BLaER1 (cell line): ENCODE measurements at regions not wholly inside any gene's neighbourhood (a gene's known extent, or its start where the extent isn't known, plus 50 kb on each side); places are given as distances from the start of the nearest gene placed in this dataset.

Source experiments
- H3K27ac ChIP-seq: shearing (Covaris generic); formaldehyde crosslinking; 2 replicates; pipeline ENCODE4 v1.8.1; 2022
- H3K27me3 ChIP-seq: shearing (Covaris generic); formaldehyde crosslinking; 2 replicates; pipeline ENCODE4 v1.8.1; 2022
- H3K36me3 ChIP-seq: shearing (Covaris generic); formaldehyde crosslinking; 2 replicates; pipeline ENCODE4 v1.8.1; 2022
- H3K4me1 ChIP-seq: shearing (Covaris generic); formaldehyde crosslinking; 2 replicates; pipeline ENCODE4 v1.8.1; 2022
- H3K4me2 ChIP-seq: shearing (Covaris generic); formaldehyde crosslinking; 2 replicates; pipeline ENCODE4 v1.8.1; 2022
- H3K4me3 ChIP-seq: shearing (Covaris generic); formaldehyde crosslinking; 2 replicates; pipeline ENCODE4 v1.8.1; 2022
- H3K9ac ChIP-seq: shearing (Covaris generic); formaldehyde crosslinking; 2 replicates; pipeline ENCODE4 v1.8.1; 2022
- H3K9me3 ChIP-seq: shearing (Covaris generic); formaldehyde crosslinking; 2 replicates; pipeline ENCODE4 v1.8.1; 2022
- H4K20me1 ChIP-seq: shearing (Covaris generic); formaldehyde crosslinking; 2 replicates; pipeline ENCODE4 v1.8.1; 2022
- Cebpa-rat ChIP-seq: shearing (Covaris generic); IDR thresholded peaks from 2 replicates; pipeline ENCODE4 v1.8.1; 2022

GRCh38 chr2:240362216-240362755 lies 73.2 kb upstream of the GPC1 start:
- Histone ChIP-seq H3K4me1 (peaks cover 55% of the 10 kb centered on the region), H3K9me3 (peaks cover 29% of the 10 kb centered on the region), H3K27ac (0 out of 2 replicates have a peak overlapping the region, but pooled peaks have one; percentile 3), H3K27me3 (no peaks in the 10 kb centered on the region), H3K36me3 (no peaks in the 10 kb centered on the region), H3K4me2 (peak overlapping the region; percentile 75), H4K20me1 (peaks cover 8% of the 10 kb centered on the region), H3K4me3 (no peak overlapping the region), H3K9ac (no peak overlapping the region)
- TF ChIP-seq Cebpa-rat: no peak

GRCh38 chr2:240362826-240363745 lies 72.4 kb upstream of the GPC1 start:
- Histone ChIP-seq H3K27me3 (no peaks in the 10 kb centered on the region), H3K4me3 (no peak overlapping the region), H3K4me1 (peaks cover 50% of the 10 kb centered on the region), H3K9me3 (peaks cover 29% of the 10 kb centered on the region), H3K27ac (0 out of 2 replicates have a peak overlapping the region, but pooled peaks have one; percentile 3), H3K4me2 (peak overlapping the region; percentile 75), H4K20me1 (peaks cover 8% of the 10 kb centered on the region), H3K9ac (no peak overlapping the region), H3K36me3 (no peaks in the 10 kb centered on the region)
- no peak for TF ChIP-seq Cebpa-rat

GRCh38 chr2:240363746-240364581 lies 71.5 kb upstream of the GPC1 start:
- H3K9ac ChIP-seq: no peak overlapping the region
- no peaks in the 10 kb centered on the region for H3K27me3 ChIP-seq
- H3K4me2 ChIP-seq: peak overlapping the region; percentile 75
- peaks cover 28% of the 10 kb centered on the region for H3K9me3 ChIP-seq
- no peak overlapping the region for H3K27ac ChIP-seq
- no peak for TF ChIP-seq Cebpa-rat
- H3K36me3 ChIP-seq: no peaks in the 10 kb centered on the region
- peaks cover 43% of the 10 kb centered on the region for H3K4me1 ChIP-seq
- H3K4me3 ChIP-seq: no peak overlapping the region
- H4K20me1 ChIP-seq: peaks cover 8% of the 10 kb centered on the region

- peaks cover 8% of the 10 kb centered on the region for H4K20me1 ChIP-seq
- no peaks in the 10 kb centered on the region for H3K27me3 ChIP-seq
- H3K4me2 ChIP-seq: peak overlapping the region; percentile 75
- TF ChIP-seq Cebpa-rat: no peak
- peaks cover 43% of the 10 kb centered on the region for H3K4me1 ChIP-seq
- H3K36me3 ChIP-seq: no peaks in the 10 kb centered on the region
- peaks cover 21% of the 10 kb centered on the region for H3K9me3 ChIP-seq
- no peak overlapping the region for H3K4me3 ChIP-seq
- no peak overlapping the region for H3K9ac ChIP-seq
- H3K27ac ChIP-seq: no peak overlapping the region
Observed at GRCh38 chr2:240364582-240364960, 70.9 kb upstream of the GPC1 start.

GRCh38 chr2:240364961-240365775 lies 70.3 kb upstream of the GPC1 start:
- Histone ChIP-seq H3K36me3 (no peaks in the 10 kb centered on the region), H3K4me1 (peaks cover 45% of the 10 kb centered on the region), H3K27ac (no peak overlapping the region), H3K4me2 (peak overlapping the region; percentile 75), H3K4me3 (no peak overlapping the region), H3K9me3 (peaks cover 15% of the 10 kb centered on the region), H3K9ac (no peak overlapping the region), H4K20me1 (peaks cover 8% of the 10 kb centered on the region), H3K27me3 (no peaks in the 10 kb centered on the region)
- no peak for TF ChIP-seq Cebpa-rat

GRCh38 chr2:240365971-240366471 lies 69.4 kb upstream of the GPC1 start:
- no peak for TF ChIP-seq Cebpa-rat
- peaks cover 7% of the 10 kb centered on the region for H3K9me3 ChIP-seq
- H3K4me3 ChIP-seq: no peak overlapping the region
- no peaks in the 10 kb centered on the region for H3K27me3 ChIP-seq
- peaks cover 8% of the 10 kb centered on the region for H4K20me1 ChIP-seq
- H3K4me1 ChIP-seq: peaks cover 50% of the 10 kb centered on the region
- no peak overlapping the region for H3K9ac ChIP-seq
- H3K27ac ChIP-seq: no peak overlapping the region
- H3K36me3 ChIP-seq: no peaks in the 10 kb centered on the region
- 0 out of 2 replicates have a peak overlapping the region, but pooled peaks have one; percentile 75 for H3K4me2 ChIP-seq

GRCh38 chr2:240366901-240367300 lies 68.6 kb upstream of the GPC1 start:
- H3K36me3 ChIP-seq: no peaks in the 10 kb centered on the region
- H4K20me1 ChIP-seq: peaks cover 8% of the 10 kb centered on the region
- no peaks in the 10 kb centered on the region for H3K9me3 ChIP-seq
- H3K9ac ChIP-seq: no peak overlapping the region
- H3K27me3 ChIP-seq: no peaks in the 10 kb centered on the region
- H3K4me1 ChIP-seq: peaks cover 51% of the 10 kb centered on the region
- H3K4me3 ChIP-seq: no peak overlapping the region
- no peak overlapping the region for H3K27ac ChIP-seq
- no peak overlapping the region for H3K4me2 ChIP-seq
- no peak for TF ChIP-seq Cebpa-rat

GRCh38 chr2:240367721-240368120 lies 67.7 kb upstream of the GPC1 start:
- H3K9me3 ChIP-seq: no peaks in the 10 kb centered on the region
- H3K4me1 ChIP-seq: peaks cover 51% of the 10 kb centered on the region
- TF ChIP-seq Cebpa-rat: no peak
- no peak overlapping the region for H3K4me3 ChIP-seq
- no peak overlapping the region for H3K27ac ChIP-seq
- peaks cover 8% of the 10 kb centered on the region for H4K20me1 ChIP-seq
- no peaks in the 10 kb centered on the region for H3K27me3 ChIP-seq
- H3K9ac ChIP-seq: no peak overlapping the region
- no peak overlapping the region for H3K4me2 ChIP-seq
- H3K36me3 ChIP-seq: no peaks in the 10 kb centered on the region
